H1 (cell line): ENCODE measurements at regions not wholly inside any gene's neighbourhood (a gene's known extent, or its start where the extent isn't known, plus 50 kb on each side); places are given as distances from the start of the nearest gene placed in this dataset.

ENCODE experiments used
- BACH1 ChIP-seq: IDR thresholded peaks from 2 replicates; pipeline ENCODE4 v1.6.1; 2012; ENCODE audit warnings: low read length, improper control_type of control experiment
- BRCA1 ChIP-seq: IDR thresholded peaks from 2 replicates; pipeline ENCODE4 v1.6.1; 2012; ENCODE audit warnings: low read depth, low read length, improper control_type of control experiment
- CBX8 ChIP-seq: fragments of 300-800, 300-1000 bp; sonication (generic); IDR thresholded peaks from 2 replicates; pipeline ENCODE4 v1.7.1; 2016; ENCODE audit warnings: low read depth, low read length, borderline replicate concordance
- CEBPB ChIP-seq: IDR thresholded peaks from 2 replicates; pipeline ENCODE4 v1.6.1; 2012; ENCODE audit warnings: low read depth, low read length
- CHD7 ChIP-seq: fragments of 300-600 bp; sonication (generic); IDR thresholded peaks from 2 replicates; pipeline ENCODE4 v1.7.1; 2012; ENCODE audit warnings: low read length, moderate library complexity, mild to moderate bottlenecking, inconsistent platforms; ENCODE audit not compliant: insufficient replicate concordance
- CTBP2 ChIP-seq: IDR thresholded peaks from 2 replicates; pipeline ENCODE4 v1.7.0; 2011; ENCODE audit warnings: borderline replicate concordance, mild to moderate bottlenecking, moderate library complexity, mixed read lengths, low read length; ENCODE audit not compliant: insufficient read depth, insufficient read length
- HDAC6 ChIP-seq: IDR thresholded peaks from one replicate; pipeline ENCODE4 v1.7.1; 2012; ENCODE audit warnings: low read depth, mild to moderate bottlenecking, inconsistent platforms, low read length, moderate library complexity
- SP2 ChIP-seq: IDR thresholded peaks from 2 replicates; pipeline ENCODE4 v1.6.1; 2012; ENCODE audit warnings: mild to moderate bottlenecking, low read length, inconsistent platforms
- SRF ChIP-seq: IDR thresholded peaks from 2 replicates; pipeline ENCODE4 v1.6.1; 2011; ENCODE audit warnings: mild to moderate bottlenecking, low read depth, low read length, moderate library complexity

DNA sequence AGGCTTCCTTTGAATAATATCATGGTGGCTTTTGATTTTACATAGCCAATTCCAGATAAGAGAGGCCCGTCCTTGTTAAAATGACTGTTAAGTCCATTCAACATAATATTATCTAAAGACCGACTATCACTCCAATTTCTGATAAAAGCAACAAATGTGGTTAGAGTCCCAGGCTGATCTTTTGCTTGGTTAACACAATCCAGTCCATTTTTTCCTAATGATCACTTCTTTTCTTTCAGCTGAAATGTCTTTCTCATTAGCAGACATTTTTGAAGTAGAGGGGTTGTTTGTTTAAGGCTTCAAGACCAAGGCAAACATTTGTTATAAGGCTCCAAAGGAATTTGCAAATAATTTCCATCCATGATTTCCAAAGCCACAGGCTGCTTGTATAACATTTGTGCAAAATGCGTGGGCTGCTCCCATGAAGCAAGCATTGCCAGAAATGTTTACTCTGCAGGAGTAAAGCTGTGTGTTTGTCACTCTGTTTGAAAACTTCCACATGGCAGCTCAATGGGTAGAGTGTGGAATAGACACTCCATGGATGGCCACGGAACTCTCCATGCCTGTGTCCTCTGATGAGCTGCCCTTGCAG lies 111.5 kb downstream of the PSMG1 start (continued):
- TF ChIP-seq CBX8 (no peak), CHD7 (no peak), CEBPB (no peak), BRCA1 (no peak), CTBP2 (no peak), SRF (no peak), HDAC6 (no peak), BACH1 (no peak), SP2 (no peak)
